Gastroesophageal sphincter (tissue), 4 donors: ENCODE measurements at regions not wholly inside any gene's neighbourhood (a gene's known extent, or its start where the extent isn't known, plus 50 kb on each side); places are given as distances from the start of the nearest gene placed in this dataset.
A peak's percentile ranks its signal among the peaks of the same experiment; 100 is the strongest.

ENCODE experiments used
- ATAC-seq: fragments of 150-250 bp; one replicate; pipeline ENCODE4 v1.9.1; 2016; ENCODE audit warnings: mild to moderate bottlenecking, moderate library complexity
- H3K27ac ChIP-seq, 4 donors: fragments of 200-600 bp; sonication (generic) in 3 of 4; 1 replicate in 3 of 4; 2 replicates in 1 of 4; pipeline ENCODE4 v1.5.1; 2016 to 2019
- H3K27me3 ChIP-seq: fragments of 200-600 bp; sonication (generic); one replicate; pipeline ENCODE4 v1.5.1; 2019
- H3K36me3 ChIP-seq, 2 donors: fragments of 200-600 bp; sonication (generic); one replicate each; pipeline ENCODE4 v1.5.1; 2019; ENCODE audit warnings: control low read depth in 1 of 2
- H3K4me1 ChIP-seq, 3 donors: fragments of 200-600 bp; sonication (generic); 1 replicate in 2 of 3; 2 replicates in 1 of 3; pipeline ENCODE4 v1.5.1; 2016 to 2019; ENCODE audit warnings: control low read depth in 2 of 3
- H3K4me3 ChIP-seq, 2 donors: fragments of 200-600 bp; sonication (generic); one replicate each; pipeline ENCODE4 v1.5.1; 2019; ENCODE audit warnings: mild to moderate bottlenecking in 1 of 2, moderate library complexity in 1 of 2
- H3K9me3 ChIP-seq, 3 donors: fragments of 200-600 bp; sonication (generic); one replicate each; pipeline ENCODE4 v1.5.1; 2017 to 2019; ENCODE audit warnings: control low read depth in 2 of 3
- EP300 ChIP-seq: sonication (generic); formaldehyde crosslinking; IDR thresholded peaks from one replicate; pipeline ENCODE4 v1.6.1; 2017; ENCODE audit warnings: antibody characterized with exemption, mild to moderate bottlenecking
- POLR2A ChIP-seq, 2 donors: fragments of 450-650 bp; IDR thresholded peaks; one replicate each; pipeline ENCODE4 v1.6.1; 2017; ENCODE audit warnings: antibody characterized with exemption in 2 of 2, mild to moderate bottlenecking in 2 of 2, moderate library complexity in 1 of 2
- POLR2AphosphoS5 ChIP-seq: sonication (generic); formaldehyde crosslinking; IDR thresholded peaks from one replicate; pipeline ENCODE4 v1.6.1; 2017; ENCODE audit warnings: antibody characterized with exemption
- WGBS, 2 donors: methylation state at CpG; one replicate each; pipeline ENCODE4 v1.1.5; 2018; ENCODE audit warnings: low coverage in 1 of 2; 5-methylcytosine and 5-hydroxymethylcytosine counted together
- TF ChIP-seq, protein P1 (sequence below), 4 experiments: fragments of 200-600 bp in 2 of 4; fragments of 450-650 bp in 2 of 4; sonication (generic) in 1 of 4; IDR thresholded peaks; one replicate each; pipeline ENCODE4 v1.5.1; 2017 to 2019; ENCODE audit warnings: antibody characterized with exemption in 4 of 4, mild to moderate bottlenecking in 2 of 4, moderate library complexity in 2 of 4

DNA sequence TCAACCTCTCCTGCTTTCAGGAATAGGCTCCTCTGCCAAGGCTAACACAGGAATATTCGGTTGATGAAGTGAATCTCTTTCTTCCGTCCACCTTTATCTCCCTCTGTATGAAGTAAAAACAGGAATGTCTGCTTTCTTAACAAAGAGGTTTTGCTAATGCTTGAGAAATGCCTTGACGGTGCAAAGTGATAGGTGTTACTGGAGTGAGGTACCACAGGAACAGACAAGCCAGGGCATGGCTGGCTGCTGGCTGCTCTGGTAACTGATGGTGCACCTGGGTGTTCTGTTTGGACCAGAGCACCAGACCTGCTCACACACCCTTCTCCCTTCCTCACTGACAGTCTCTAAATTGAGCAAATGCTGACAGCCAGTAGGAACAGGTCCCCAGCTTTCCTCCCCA, 174.0 kb upstream of the FBXL4 start:
- H3K9me3 ChIP-seq: no peaks in the 10 kb centered on the region
- H3K4me3 ChIP-seq: no peak overlapping the region
- H3K27me3 ChIP-seq: peaks cover 24% of the 10 kb centered on the region
- H3K27ac ChIP-seq: no peak overlapping the region
- H3K4me1 ChIP-seq: no peaks in the 10 kb centered on the region
- TF ChIP-seq POLR2AphosphoS5 (no peak), POLR2A (IDR thresholded peaks at IDR 0.05) (no peak), EP300 (no peak)
- TF ChIP-seq, protein P1, sequence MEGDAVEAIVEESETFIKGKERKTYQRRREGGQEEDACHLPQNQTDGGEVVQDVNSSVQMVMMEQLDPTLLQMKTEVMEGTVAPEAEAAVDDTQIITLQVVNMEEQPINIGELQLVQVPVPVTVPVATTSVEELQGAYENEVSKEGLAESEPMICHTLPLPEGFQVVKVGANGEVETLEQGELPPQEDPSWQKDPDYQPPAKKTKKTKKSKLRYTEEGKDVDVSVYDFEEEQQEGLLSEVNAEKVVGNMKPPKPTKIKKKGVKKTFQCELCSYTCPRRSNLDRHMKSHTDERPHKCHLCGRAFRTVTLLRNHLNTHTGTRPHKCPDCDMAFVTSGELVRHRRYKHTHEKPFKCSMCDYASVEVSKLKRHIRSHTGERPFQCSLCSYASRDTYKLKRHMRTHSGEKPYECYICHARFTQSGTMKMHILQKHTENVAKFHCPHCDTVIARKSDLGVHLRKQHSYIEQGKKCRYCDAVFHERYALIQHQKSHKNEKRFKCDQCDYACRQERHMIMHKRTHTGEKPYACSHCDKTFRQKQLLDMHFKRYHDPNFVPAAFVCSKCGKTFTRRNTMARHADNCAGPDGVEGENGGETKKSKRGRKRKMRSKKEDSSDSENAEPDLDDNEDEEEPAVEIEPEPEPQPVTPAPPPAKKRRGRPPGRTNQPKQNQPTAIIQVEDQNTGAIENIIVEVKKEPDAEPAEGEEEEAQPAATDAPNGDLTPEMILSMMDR (IDR thresholded peaks at IDR 0.05): no peak
- H3K36me3 ChIP-seq: no peaks in the 10 kb centered on the region
- WGBS, 2 donors: 43 to 50% methylated on average over 2 to 3 of the region's 3 CpGs
- no peak for ATAC-seq

- 84 to 93% methylated on average over 3 of the region's 3 CpGs for WGBS, 2 donors
- no peak for ATAC-seq
Measured at GRCh38 chr6:99120641-99121040, 172.9 kb upstream of the FBXL4 start.

GRCh38 chr6:99119109-99120031, 171.6 kb upstream of the FBXL4 start:
- no peaks in the 10 kb centered on the region for H3K36me3 ChIP-seq
- no peak for ATAC-seq
- no peaks in the 10 kb centered on the region for H3K4me1 ChIP-seq
- H3K27me3 ChIP-seq: peaks cover 35% of the 10 kb centered on the region
- 44 to 47% methylated on average over 8 of the region's 8 CpGs for WGBS, 2 donors
- no peak overlapping the region for H3K4me3 ChIP-seq
- no peaks in the 10 kb centered on the region for H3K9me3 ChIP-seq
- TF ChIP-seq EP300: no peak
- TF ChIP-seq, protein P1 (IDR thresholded peaks at IDR 0.05): peak; percentile 30 to 57 (median 53)
- no peak for TF ChIP-seq POLR2AphosphoS5
- TF ChIP-seq POLR2A (IDR thresholded peaks at IDR 0.05): no peak
- H3K27ac ChIP-seq: no peak overlapping the region

More at GRCh38 chr6:99120641-99121040, 172.9 kb upstream of the FBXL4 start:
- Histone ChIP-seq H3K36me3 (no peaks in the 10 kb centered on the region), H3K9me3 (no peaks in the 10 kb centered on the region), H3K27me3 (peaks cover 35% of the 10 kb centered on the region), H3K27ac (no peak overlapping the region), H3K4me1 (no peaks in the 10 kb centered on the region), H3K4me3 (no peak overlapping the region)
- TF ChIP-seq POLR2AphosphoS5 (no peak), POLR2A (IDR thresholded peaks at IDR 0.05) (no peak), EP300 (no peak)
- TF ChIP-seq, protein P1 (IDR thresholded peaks at IDR 0.05): no peak

DNA sequence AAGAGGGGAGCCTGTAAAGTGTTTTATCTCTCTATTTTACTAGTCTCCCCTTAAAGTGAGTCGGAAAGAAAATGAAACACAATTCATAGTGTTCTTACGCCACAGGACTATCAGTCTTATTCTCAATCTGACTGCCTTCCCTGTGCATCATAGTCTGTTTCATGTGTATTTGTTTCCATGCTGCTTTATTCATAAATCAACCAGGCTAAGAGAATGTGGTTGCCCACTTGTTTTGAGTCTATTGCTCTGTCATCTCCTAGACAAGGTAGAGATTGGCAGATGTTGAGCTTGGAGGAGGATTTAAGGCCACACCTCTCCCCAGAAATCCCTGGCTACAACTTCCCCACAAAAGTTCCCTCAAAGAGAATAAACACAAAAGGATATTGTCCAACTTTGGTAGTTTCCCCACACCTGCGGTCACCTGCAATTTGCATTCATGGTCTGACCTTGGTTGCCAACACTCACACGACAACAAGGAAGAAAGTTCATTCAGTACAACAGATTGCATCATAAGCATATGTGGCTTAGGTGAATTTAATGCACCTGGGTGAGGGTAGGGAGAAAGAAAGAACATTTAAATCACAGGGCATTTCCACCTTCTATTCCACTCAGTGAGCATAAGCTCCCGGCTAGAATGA, 167.1 kb upstream of the FBXL4 start:
- TF ChIP-seq POLR2A (IDR thresholded peaks at IDR 0.05): no peak
- TF ChIP-seq, protein P1 (IDR thresholded peaks at IDR 0.05): no peak
- no peak for TF ChIP-seq POLR2AphosphoS5
- no peak for TF ChIP-seq EP300
- Histone ChIP-seq H3K27me3 (peaks cover 21% of the 10 kb centered on the region), H3K9me3 (no peaks in the 10 kb centered on the region), H3K4me3 (no peak overlapping the region), H3K4me1 (no peaks in the 10 kb centered on the region), H3K36me3 (no peaks in the 10 kb centered on the region), H3K27ac (no peak overlapping the region)
- no peak for ATAC-seq
- WGBS, 2 donors: 81 to 84% methylated on average over 5 of the region's 5 CpGs
